GM12878 (cell line): ENCODE measurements at regions not wholly inside any gene's neighbourhood (a gene's known extent, or its start where the extent isn't known, plus 50 kb on each side); places are given as distances from the start of the nearest gene placed in this dataset.

Experiments
- ATAC-seq: fragments of 200-7000 bp; cut with Tn5 transposase; 3 replicates; pipeline ENCODE4 v1.9.1; 2020; ENCODE audit warnings: mild to moderate bottlenecking, moderate library complexity
- BruUV-seq: library from RNA; stranded (reverse); fragments of 400-500 nt; replicated peaks from 2 replicates; lab custom pipeline; 2021; lab: Mats Ljungman, UMichigan
- CTCF ChIA-PET: fragments of 300-600 bp; sonication (Branson Sonifier 250); formaldehyde crosslinking; extraction: SDS; loops from one replicate; lab custom pipeline; 2021; ENCODE audit warnings: inconsistent platforms; lab: Yijun Ruan, JAX
- POLR2A ChIA-PET: fragments of 350-600 bp; formaldehyde crosslinking; extraction: SDS; loops from one replicate; lab custom pipeline; 2021; ENCODE audit warnings: inconsistent platforms; lab: Charles Lee
- RAD21 ChIA-PET: fragments of 300-600 bp; sonication (Branson Sonifier 250); formaldehyde crosslinking; loops from one replicate; lab custom pipeline; 2023; ENCODE audit warnings: antibody characterized with exemption; ENCODE audit not compliant: unreplicated experiment; lab: Charles Lee
- SMC1A ChIA-PET: fragments of 300-600 bp; sonication (Branson Sonifier 250); formaldehyde crosslinking; loops from one replicate; lab custom pipeline; 2023; ENCODE audit not compliant: unreplicated experiment, uncharacterized antibody; lab: Charles Lee
- DNase-seq: peaks from one replicate; pipeline ENCODE4 v3.0.0-alpha.2; 2011; ENCODE audit warnings: low read depth, low spot score
- FAIRE-seq: peaks from 3 replicates; lab custom pipeline; 2011; peaks lifted over from hg19 to GRCh38; lab: Jason Lieb, UNC
- H2AFZ ChIP-seq: 2 replicates; pipeline ENCODE4 v1.6.0; 2011; ENCODE audit warnings: low read depth, low read length, control low read depth; ENCODE audit not compliant: control insufficient read depth
- H3K27ac ChIP-seq: 2 replicates; pipeline ENCODE4 v1.5.1; 2011; ENCODE audit warnings: control low read depth; ENCODE audit not compliant: control insufficient read depth, insufficient read depth
- H3K27me3 ChIP-seq, 2 experiments: replicated peaks in 1 of 2; 2 replicates each; pipeline versions ENCODE4 v1.6.0 to v1.6.1; 2011; ENCODE audit warnings: low read length in 1 of 2; ENCODE audit not compliant: control insufficient read depth in 2 of 2, insufficient read depth in 2 of 2
- H3K36me3 ChIP-seq, 2 experiments: 2 replicates each; pipeline ENCODE4 v1.5.1; 2011; ENCODE audit warnings: low read length in 1 of 2; ENCODE audit not compliant: control insufficient read depth in 2 of 2, insufficient read depth in 2 of 2
- H3K4me1 ChIP-seq: 2 replicates; pipeline ENCODE4 v1.6.1; 2011; ENCODE audit warnings: mild to moderate bottlenecking, low read length, moderate library complexity, mixed read lengths; ENCODE audit not compliant: control insufficient read depth, insufficient read depth
- H3K4me2 ChIP-seq: 2 replicates; pipeline ENCODE4 v1.6.0; 2011; ENCODE audit warnings: control low read depth; ENCODE audit not compliant: control insufficient read depth, insufficient read depth
- H3K4me3 ChIP-seq: fragments of 200-600 bp; sonication (generic); 2 replicates; pipeline ENCODE4 v1.5.1; 2016
- H3K79me2 ChIP-seq: 2 replicates; pipeline ENCODE4 v1.6.0; 2011; ENCODE audit warnings: low read length; ENCODE audit not compliant: control insufficient read depth, insufficient read depth
- H3K9ac ChIP-seq: 2 replicates; pipeline ENCODE4 v1.8.0; 2011; ENCODE audit warnings: low read length, control low read depth, mixed read lengths; ENCODE audit not compliant: control insufficient read depth, insufficient read depth
- H3K9me3 ChIP-seq: replicated peaks from 3 replicates; pipeline ENCODE4 v1.5.1; 2011; ENCODE audit warnings: mild to moderate bottlenecking, low read length; ENCODE audit not compliant: control insufficient read depth, insufficient read depth
- H4K20me1 ChIP-seq: 2 replicates; pipeline ENCODE4 v1.6.0; 2011; ENCODE audit not compliant: control insufficient read depth, insufficient read depth
- PML ChIP-seq: IDR thresholded peaks from 2 replicates; pipeline ENCODE4 v1.6.1; 2012; ENCODE audit warnings: low read length, inconsistent platforms
- POLR2A ChIP-seq: IDR thresholded peaks from 2 replicates; pipeline ENCODE4 v1.6.1; 2011; ENCODE audit warnings: low read depth, mild to moderate bottlenecking, low read length
- ZBED1 ChIP-seq: IDR thresholded peaks from 2 replicates; pipeline ENCODE4 v1.6.1; 2016; ENCODE audit warnings: borderline replicate concordance
- WGBS: methylation state at CpG from one replicate; pipeline ENCODE4 v1.1.6; 2016; ENCODE audit warnings: low lambda C conversion rate; ENCODE audit not compliant: insufficient replicate concordance, insufficient coverage; ENCODE audit errors: missing lambda C conversion rate; 5-methylcytosine and 5-hydroxymethylcytosine counted together
- in situ Hi-C: fragments of 300-500 bp; cut with MboI; formaldehyde crosslinking; loops from 9 replicates; pipeline ENCODE4 v1.14.3; 2018; ENCODE audit warnings: mixed read lengths
- intact Hi-C: fragments of 100-400 bp; cut with micrococcal nuclease; formaldehyde crosslinking; loops from one replicate; pipeline ENCODE4 v1.14.2; 2022; ENCODE audit not compliant: unreplicated experiment
- TF ChIP-seq, protein P1 (sequence below): IDR thresholded peaks from 2 replicates; pipeline ENCODE4 v1.6.1; 2012; ENCODE audit warnings: mild to moderate bottlenecking, low read depth, low read length

DNA sequence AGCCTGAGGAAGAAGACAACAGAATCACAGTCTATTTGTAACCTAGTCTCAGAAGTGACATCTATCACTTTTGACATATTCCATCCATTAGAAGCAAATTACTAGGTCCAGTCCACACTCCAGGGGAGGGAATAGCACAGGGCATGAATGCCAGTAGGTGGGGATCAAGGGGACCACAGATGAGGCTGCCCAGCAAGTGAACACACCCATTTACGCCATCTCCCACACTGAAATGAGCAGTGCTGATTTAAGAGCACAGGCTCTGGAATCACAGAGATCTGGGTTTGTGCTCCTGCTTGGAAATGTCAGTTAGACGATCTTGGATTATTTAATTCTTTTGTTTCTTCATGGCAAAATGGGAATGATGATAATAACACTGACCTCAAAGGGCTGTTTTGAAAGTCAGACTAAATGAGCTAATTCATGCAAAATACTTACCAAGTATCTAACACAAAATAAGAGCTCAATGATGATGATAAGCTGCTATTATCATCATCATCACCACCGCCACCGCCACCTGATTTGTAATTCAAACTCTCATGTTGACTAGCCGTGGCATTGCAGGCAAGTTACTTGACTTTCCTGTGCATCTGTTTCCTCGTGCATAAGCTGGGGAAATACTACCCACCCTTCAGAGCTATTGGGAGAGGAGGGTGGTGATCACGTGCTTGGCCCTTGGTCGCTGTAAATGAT, 138.9 kb upstream of the KLF14 start:
- FAIRE-seq, result no peak
- Histone ChIP-seq H3K9me3 (no peaks in the 10 kb centered on the region), H3K27me3 (no peaks in the 10 kb centered on the region), H2AFZ (no peak overlapping the region), H3K4me1 (no peaks in the 10 kb centered on the region), H4K20me1 (peaks cover 5% of the 10 kb centered on the region; the same call in 1 of the 2 replicates), H3K79me2 (no peaks in the 10 kb centered on the region), H3K4me3 (no peak overlapping the region), H3K9ac (no peak overlapping the region), H3K36me3 (peaks cover 9 to 25% of the 10 kb centered on the region in 2 experiments), H3K4me2 (no peak overlapping the region), H3K27ac (no peak overlapping the region)
- intact Hi-C loops (no loop called here), in situ Hi-C loops (no loop called here)
- BruUV-seq, result no TSS peak
- POLR2A ChIA-PET, result no interaction called here
- no peak for DNase-seq
- TF ChIP-seq POLR2A, result peak; percentile 56; the same call in 1 of the 2 replicates
- peak; percentile 42; the same call in 1 of the 2 replicates for TF ChIP-seq ZBED1
- peak; percentile 66 for TF ChIP-seq PML
- TF ChIP-seq, protein P1, sequence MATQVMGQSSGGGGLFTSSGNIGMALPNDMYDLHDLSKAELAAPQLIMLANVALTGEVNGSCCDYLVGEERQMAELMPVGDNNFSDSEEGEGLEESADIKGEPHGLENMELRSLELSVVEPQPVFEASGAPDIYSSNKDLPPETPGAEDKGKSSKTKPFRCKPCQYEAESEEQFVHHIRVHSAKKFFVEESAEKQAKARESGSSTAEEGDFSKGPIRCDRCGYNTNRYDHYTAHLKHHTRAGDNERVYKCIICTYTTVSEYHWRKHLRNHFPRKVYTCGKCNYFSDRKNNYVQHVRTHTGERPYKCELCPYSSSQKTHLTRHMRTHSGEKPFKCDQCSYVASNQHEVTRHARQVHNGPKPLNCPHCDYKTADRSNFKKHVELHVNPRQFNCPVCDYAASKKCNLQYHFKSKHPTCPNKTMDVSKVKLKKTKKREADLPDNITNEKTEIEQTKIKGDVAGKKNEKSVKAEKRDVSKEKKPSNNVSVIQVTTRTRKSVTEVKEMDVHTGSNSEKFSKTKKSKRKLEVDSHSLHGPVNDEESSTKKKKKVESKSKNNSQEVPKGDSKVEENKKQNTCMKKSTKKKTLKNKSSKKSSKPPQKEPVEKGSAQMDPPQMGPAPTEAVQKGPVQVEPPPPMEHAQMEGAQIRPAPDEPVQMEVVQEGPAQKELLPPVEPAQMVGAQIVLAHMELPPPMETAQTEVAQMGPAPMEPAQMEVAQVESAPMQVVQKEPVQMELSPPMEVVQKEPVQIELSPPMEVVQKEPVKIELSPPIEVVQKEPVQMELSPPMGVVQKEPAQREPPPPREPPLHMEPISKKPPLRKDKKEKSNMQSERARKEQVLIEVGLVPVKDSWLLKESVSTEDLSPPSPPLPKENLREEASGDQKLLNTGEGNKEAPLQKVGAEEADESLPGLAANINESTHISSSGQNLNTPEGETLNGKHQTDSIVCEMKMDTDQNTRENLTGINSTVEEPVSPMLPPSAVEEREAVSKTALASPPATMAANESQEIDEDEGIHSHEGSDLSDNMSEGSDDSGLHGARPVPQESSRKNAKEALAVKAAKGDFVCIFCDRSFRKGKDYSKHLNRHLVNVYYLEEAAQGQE, result no peak
- CTCF ChIA-PET, result interaction anchor here (1.1 to 6.0 kb wide), 4 partner anchors 10 to 166 kb away, joined by 4 to 46 read pairs (median 20); no protein-coding TSS in a partner anchor
- SMC1A ChIA-PET, result interaction anchor here (0.7 to 1.0 kb wide), 2 partner anchors 135 to 167 kb away, joined by 3 read pairs; no protein-coding TSS in a partner anchor
- ATAC-seq, result no peak
- WGBS, result 37% methylated on average over 8 of the region's 8 CpGs
- RAD21 ChIA-PET, result interaction anchor here (2.4 kb wide), 1 partner anchor 167 kb away, joined by 8 read pairs; no protein-coding TSS in a partner anchor
